A549 (cell line): ENCODE measurements at regions not wholly inside any gene's neighbourhood (a gene's known extent, or its start where the extent isn't known, plus 50 kb on each side); places are given as distances from the start of the nearest gene placed in this dataset.

ENCODE experiments used
- ATAC-seq, 2 experiments: fragments of 200-7000 bp in 1 of 2; fragments of >200 bp in 1 of 2; cut with Nextera tagmentation in 1 of 2; cut with Tn5 transposase in 1 of 2; 3 replicates each; pipeline versions ENCODE4 v1.8.0 to v1.9.1; 2018 to 2020; ENCODE audit warnings: mild to moderate bottlenecking in 1 of 2, moderate library complexity in 1 of 2
- CTCF ChIA-PET: fragments of 300-600 bp; sonication (Branson Sonifier 250); formaldehyde crosslinking; extraction: SDS; loops from one replicate; lab custom pipeline; 2021; ENCODE audit warnings: antibody characterized with exemption, inconsistent platforms; lab: Yijun Ruan, JAX
- POLR2A ChIA-PET: fragments of 350-600 bp; formaldehyde crosslinking; extraction: SDS; loops from one replicate; lab custom pipeline; 2021; ENCODE audit warnings: antibody characterized with exemption, inconsistent platforms; lab: Yijun Ruan, JAX
- DNase-seq, 2 experiments: peaks; one replicate each; pipeline versions ENCODE4 v3.0.0 to v3.0.0-alpha.2; 2011 to 2016; ENCODE audit warnings: low read depth in 1 of 2, low spot score in 1 of 2
- FAIRE-seq: peaks from 2 replicates; lab custom pipeline; 2011; peaks lifted over from hg19 to GRCh38; lab: Jason Lieb, UNC
- H3K27ac ChIP-seq, 2 experiments: fragments of >200 bp; sonication (Bioruptor Twin); formaldehyde crosslinking; 3 replicates each; pipeline ENCODE4 v1.5.1; 2016 to 2017
- H3K4me1 ChIP-seq: fragments of >200 bp; sonication (Bioruptor Twin); formaldehyde crosslinking; 3 replicates; pipeline ENCODE4 v1.6.1; 2016
- H3K4me2 ChIP-seq: fragments of >200 bp; sonication (Bioruptor Twin); formaldehyde crosslinking; 3 replicates; pipeline ENCODE4 v1.6.1; 2016
- H3K4me3 ChIP-seq: fragments of >200 bp; sonication (Bioruptor Twin); formaldehyde crosslinking; 3 replicates; pipeline ENCODE4 v1.5.1; 2016
- H3K9me3 ChIP-seq: fragments of >200 bp; sonication (Bioruptor Twin); formaldehyde crosslinking; 3 replicates; pipeline ENCODE4 v1.6.1; 2016
- CBX2 ChIP-seq: fragments of 200-600 bp; sonication (generic); IDR thresholded peaks from 2 replicates; pipeline ENCODE4 v1.6.1; 2016; ENCODE audit warnings: low read depth, mild to moderate bottlenecking, borderline replicate concordance
- CBX8 ChIP-seq: fragments of 200-600 bp; sonication (generic); IDR thresholded peaks from 2 replicates; pipeline ENCODE4 v1.6.1; 2016
- CHD4 ChIP-seq: fragments of 200-600 bp; sonication (generic); IDR thresholded peaks from 2 replicates; pipeline ENCODE4 v1.6.1; 2016; ENCODE audit warnings: antibody characterized with exemption, mild to moderate bottlenecking, borderline replicate concordance
- CTCF ChIP-seq: fragments of >200 bp; sonication (Bioruptor Twin); formaldehyde crosslinking; IDR thresholded peaks from 3 replicates; pipeline ENCODE4 v1.5.1; 2016
- HES2 ChIP-seq: fragments of >200 bp; sonication (Bioruptor Twin); formaldehyde crosslinking; IDR thresholded peaks from 2 replicates; pipeline ENCODE4 v1.6.1; 2016
- HEYL ChIP-seq: fragments of 250-450 bp; sonication (Bioruptor Pico); IDR thresholded peaks from 2 replicates; pipeline ENCODE4 v1.8.0; 2021; ENCODE audit warnings: mild to moderate bottlenecking, moderate library complexity
- HOXB13 ChIP-seq: fragments of 250-450 bp; sonication (Bioruptor Pico); IDR thresholded peaks from 2 replicates; pipeline ENCODE4 v1.5.0; 2020; ENCODE audit warnings: low read depth, mild to moderate bottlenecking, moderate library complexity
- JUN ChIP-seq, 2 experiments: fragments of >200 bp; sonication (Bioruptor Twin); formaldehyde crosslinking; IDR thresholded peaks; 2 replicates in 1 of 2; 3 replicates in 1 of 2; pipeline ENCODE4 v1.6.1; 2016 to 2017
- NFE2L2 ChIP-seq: fragments of 150-350 bp; conservative IDR thresholded peaks from 2 replicates; pipeline ENCODE4 v1.6.1; 2014; ENCODE audit warnings: low read length
- PHF8 ChIP-seq: fragments of 200-600 bp; sonication (generic); IDR thresholded peaks from 2 replicates; pipeline ENCODE4 v1.6.1; 2016; ENCODE audit warnings: low read depth, mild to moderate bottlenecking, antibody characterized with exemption, moderate library complexity, borderline replicate concordance
- RAD21 ChIP-seq, 2 experiments: fragments of >200 bp in 1 of 2; sonication (Bioruptor Twin) in 1 of 2; formaldehyde crosslinking in 1 of 2; IDR thresholded peaks in 1 of 2; conservative IDR thresholded peaks in 1 of 2; 2 replicates in 1 of 2; 3 replicates in 1 of 2; pipeline ENCODE4 v1.6.1; 2012 to 2018; ENCODE audit warnings: inconsistent platforms in 1 of 2
- RCOR1 ChIP-seq: fragments of 150-350 bp; IDR thresholded peaks from 2 replicates; pipeline ENCODE4 v1.6.1; 2014; ENCODE audit warnings: antibody characterized with exemption, low read length, low read depth
- REST ChIP-seq: fragments of 200-600 bp; sonication (generic); IDR thresholded peaks from 2 replicates; pipeline ENCODE4 v1.6.1; 2016; ENCODE audit warnings: antibody characterized with exemption, mild to moderate bottlenecking, moderate library complexity
- RNF2 ChIP-seq: fragments of 200-600 bp; sonication (generic); IDR thresholded peaks from 2 replicates; pipeline ENCODE4 v1.6.1; 2016; ENCODE audit warnings: low read depth, mild to moderate bottlenecking, antibody characterized with exemption, moderate library complexity, borderline replicate concordance
- SREBF2 ChIP-seq: fragments of 450-650 bp; IDR thresholded peaks from 2 replicates; pipeline ENCODE4 v1.6.1; 2014; ENCODE audit warnings: mild to moderate bottlenecking, moderate library complexity
- TP53 ChIP-seq: fragments of 250-450 bp; sonication (Bioruptor Pico); IDR thresholded peaks from 2 replicates; pipeline ENCODE4 v1.5.0; 2021; ENCODE audit warnings: mild to moderate bottlenecking, moderate library complexity
- USF2 ChIP-seq: fragments of 450-650 bp; IDR thresholded peaks from 2 replicates; pipeline ENCODE4 v1.6.1; 2014; ENCODE audit warnings: antibody characterized with exemption
- ZSCAN20 ChIP-seq: fragments of 250-450 bp; sonication (Bioruptor Pico); IDR thresholded peaks from 2 replicates; pipeline ENCODE4 v1.8.0; 2022; ENCODE audit warnings: mild to moderate bottlenecking, moderate library complexity
- WGBS: methylation state at CpG from one replicate; pipeline ENCODE4 v1.1.6; 2017; ENCODE audit errors: missing lambda C conversion rate; 5-methylcytosine and 5-hydroxymethylcytosine counted together

- CTCF ChIA-PET: interaction anchor here (0.9 to 3.3 kb wide), 2 partner anchors 8 to 392 kb away, joined by 3 to 9 read pairs; no protein-coding TSS in a partner anchor
- Histone ChIP-seq H3K4me3 (no peak overlapping the region), H3K4me2 (no peak overlapping the region), H3K9me3 (no peaks in the 10 kb centered on the region), H3K4me1 (no peaks in the 10 kb centered on the region), H3K27ac (no peak overlapping the region)
- POLR2A ChIA-PET: no interaction called here
- ATAC-seq (no peak), FAIRE-seq (peak; percentile 36), DNase-seq (no peak)
- TF ChIP-seq RNF2: no peak
- TF ChIP-seq CHD4: no peak
- TF ChIP-seq RCOR1: no peak
- TF ChIP-seq HOXB13 (CRISPR knock-in tag): no peak
- TF ChIP-seq USF2: no peak
- WGBS: 6% methylated on average over 3 of the region's 3 CpGs
Observed at GRCh38 chrX:50980251-50980650, 69.7 kb downstream of the BMP15 start.

GRCh38 chrX:50988649-50989048 lies 78.1 kb downstream of the BMP15 start:
- Histone ChIP-seq H3K4me3 (no peak overlapping the region), H3K9me3 (no peaks in the 10 kb centered on the region), H3K4me2 (no peak overlapping the region), H3K4me1 (no peaks in the 10 kb centered on the region), H3K27ac (no peak overlapping the region)
- peak; percentile 3 to 16 for DNase-seq
- ChIA-PET CTCF (interaction anchor here (0.7 to 1.7 kb wide), 12 partner anchors 10 to 523 kb away, joined by 3 to 9 read pairs (median 3); no protein-coding TSS in a partner anchor), POLR2A (no interaction called here)
- peak in 1 of 2 experiments; percentile 73; a peak in 2 of 6 replicates for ATAC-seq
- TF ChIP-seq HEYL (CRISPR knock-in tag): no peak
- no peak for TF ChIP-seq RNF2
- TF ChIP-seq SREBF2: no peak
- TF ChIP-seq NFE2L2: no peak
- no peak for TF ChIP-seq ZSCAN20 (CRISPR knock-in tag)
- TF ChIP-seq RAD21 (conservative IDR thresholded peaks at IDR 0.05 in 1 of 2, IDR thresholded peaks at IDR 0.05 in 1 of 2): peak; percentile 44 to 52; a peak in 4 of 5 replicates
- no peak for TF ChIP-seq PHF8
- no peak for TF ChIP-seq REST
- no peak for TF ChIP-seq CBX8
- TF ChIP-seq HES2: no peak
- no peak for TF ChIP-seq CBX2
- peak; percentile 47 for TF ChIP-seq CTCF
- TF ChIP-seq TP53: no peak
- TF ChIP-seq JUN (IDR thresholded peaks at IDR 0.05): no peak
- peak; percentile 7 for FAIRE-seq
- WGBS: 0% methylated on average over 1 of the region's 2 CpGs
